NCI-H524 (cell line): ENCODE measurements at regions not wholly inside any gene's neighbourhood (a gene's known extent, or its start where the extent isn't known, plus 50 kb on each side); places are given as distances from the start of the nearest gene placed in this dataset.

Source experiments
- DNase-seq, 2 experiments: peaks; one replicate each; lab custom pipeline; 2025; lab: John Stamatoyannopoulos, UW

DNA sequence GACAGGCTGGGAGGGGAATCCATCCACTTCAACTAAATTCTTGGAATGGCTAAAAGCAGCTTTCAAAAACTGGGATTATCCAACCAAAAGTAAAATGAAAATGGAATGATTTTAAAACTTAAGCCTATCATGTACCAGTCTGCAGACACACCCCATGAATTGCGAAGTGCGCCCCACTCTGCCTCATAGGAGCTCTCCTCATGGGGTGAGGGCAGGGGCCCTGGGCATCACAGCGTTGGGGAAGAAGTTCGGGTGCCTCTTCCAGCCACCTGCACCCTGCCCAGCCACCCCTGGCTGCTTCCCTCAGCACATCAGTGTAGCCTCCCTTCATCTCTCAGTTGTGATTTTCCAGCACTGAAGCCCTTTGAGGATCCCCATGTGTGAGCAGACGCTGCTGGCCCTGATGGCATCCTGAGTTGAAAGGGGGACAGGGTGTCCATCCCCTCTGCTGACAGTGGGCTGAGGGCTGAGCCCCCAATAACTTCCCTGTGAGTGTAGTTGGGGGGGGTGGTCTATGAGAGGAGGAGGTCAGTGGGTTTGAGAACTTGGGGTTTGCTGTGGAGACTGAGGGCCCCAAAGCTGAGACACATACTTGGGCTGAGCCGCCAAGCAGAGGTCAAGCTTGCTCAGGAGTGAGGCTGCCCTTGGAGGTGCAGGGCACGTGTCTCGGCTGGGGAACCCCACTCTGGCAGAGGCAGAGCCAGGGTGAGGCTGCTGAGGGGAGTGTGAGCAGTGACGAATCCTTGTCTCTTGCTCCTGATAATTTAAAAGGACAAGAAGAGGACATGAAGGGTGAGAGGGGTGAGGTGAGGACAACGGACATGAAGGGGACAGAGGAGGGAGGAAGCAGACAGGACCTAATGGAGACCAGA is 542.1 kb downstream of the TCERG1L start:
- DNase-seq, result no peak

DNA sequence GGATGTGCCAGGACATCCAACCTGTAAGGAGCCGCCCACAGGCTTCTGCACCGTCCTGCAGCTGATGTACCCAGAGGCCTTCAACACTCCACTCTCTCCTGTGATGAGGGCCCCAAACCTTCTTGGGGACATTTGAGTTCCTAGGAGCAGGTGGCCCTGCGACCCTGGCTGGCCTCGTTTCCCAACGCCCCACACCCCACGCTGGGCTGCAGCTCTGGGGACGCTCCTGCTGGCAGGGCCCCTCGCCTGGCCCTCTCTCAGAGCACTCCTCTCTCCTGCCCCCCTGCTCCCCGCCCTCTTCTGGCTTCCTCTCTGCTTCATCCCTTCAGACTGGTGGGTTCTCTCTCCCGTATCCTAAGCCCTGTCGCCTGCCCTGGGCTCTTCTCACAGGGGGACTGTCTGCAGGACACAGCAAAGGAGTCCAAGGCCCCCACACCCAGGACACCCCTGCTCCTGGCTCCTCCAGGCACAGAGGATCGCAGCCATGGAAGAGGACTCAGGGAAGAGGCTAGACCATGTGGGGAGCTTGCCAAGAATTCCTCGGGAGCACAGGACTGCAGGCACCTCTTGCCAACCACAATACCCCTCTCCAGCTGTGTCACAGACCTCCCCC is 541.4 kb downstream of the TCERG1L start:
- no peak for DNase-seq

DNA sequence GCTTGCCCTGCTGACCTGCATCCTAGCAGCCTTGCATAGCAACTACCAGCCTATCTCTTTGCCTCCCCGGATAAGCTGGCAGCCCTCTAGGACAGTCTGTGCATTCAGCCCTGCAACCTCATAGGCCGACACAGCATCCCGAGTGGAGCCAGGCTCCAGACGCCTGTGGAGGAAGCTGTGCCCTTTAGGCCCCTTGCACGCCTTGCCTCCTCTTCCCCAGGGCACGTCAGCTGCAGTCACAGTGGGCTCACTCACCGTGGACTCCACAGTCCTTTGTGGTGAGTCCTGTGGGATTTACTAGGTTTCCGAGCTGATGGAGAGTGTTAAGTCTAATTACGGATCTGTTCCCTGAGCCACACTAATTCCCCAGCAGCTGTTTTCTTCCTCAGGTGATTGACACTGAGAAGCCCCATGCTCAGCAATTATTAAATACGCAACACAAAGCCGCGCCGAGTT is 540.0 kb downstream of the TCERG1L start:
- peak; percentile 0 to 59 for DNase-seq

DNA sequence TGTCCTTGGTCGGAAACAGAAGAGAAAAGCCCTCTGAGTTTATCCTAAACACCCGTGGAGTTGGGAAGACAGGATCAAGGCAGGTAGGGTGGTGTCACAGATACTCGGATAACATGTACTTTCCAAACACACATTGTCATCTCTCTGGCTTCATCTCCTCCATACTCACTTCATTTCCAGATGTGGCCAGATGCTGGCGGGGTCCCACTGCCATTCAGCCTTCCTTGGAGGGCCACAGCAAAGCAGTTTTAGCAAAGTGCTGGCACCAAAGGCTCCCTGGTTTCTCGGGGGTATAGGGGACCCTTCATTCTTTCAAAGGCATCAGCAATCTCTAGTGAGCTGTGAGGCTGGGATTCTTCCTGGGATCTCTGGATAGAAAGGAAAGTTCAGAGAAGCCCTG is 539.5 kb downstream of the TCERG1L start:
- DNase-seq, result no peak

DNA sequence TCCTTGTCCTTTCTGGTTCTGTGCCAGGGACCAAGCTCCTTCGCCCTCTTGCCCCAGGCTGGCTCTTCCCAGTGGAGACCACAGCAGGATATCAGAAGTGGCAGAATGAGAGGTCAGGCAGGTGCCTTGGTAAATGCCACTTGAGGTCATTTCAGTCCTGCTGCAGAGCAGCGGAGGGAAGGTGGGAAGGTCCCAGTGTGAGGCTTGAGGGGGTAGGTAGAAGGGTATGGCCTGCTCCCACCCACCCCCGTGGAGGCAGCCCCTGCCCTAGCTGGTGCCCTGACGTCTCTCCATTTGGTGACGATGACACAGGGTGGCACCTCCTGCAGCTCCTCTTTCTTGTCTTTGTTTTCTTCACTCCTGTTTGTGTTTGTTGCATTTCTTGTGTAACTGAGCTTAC is 538.8 kb downstream of the TCERG1L start:
- DNase-seq, result no peak

DNA sequence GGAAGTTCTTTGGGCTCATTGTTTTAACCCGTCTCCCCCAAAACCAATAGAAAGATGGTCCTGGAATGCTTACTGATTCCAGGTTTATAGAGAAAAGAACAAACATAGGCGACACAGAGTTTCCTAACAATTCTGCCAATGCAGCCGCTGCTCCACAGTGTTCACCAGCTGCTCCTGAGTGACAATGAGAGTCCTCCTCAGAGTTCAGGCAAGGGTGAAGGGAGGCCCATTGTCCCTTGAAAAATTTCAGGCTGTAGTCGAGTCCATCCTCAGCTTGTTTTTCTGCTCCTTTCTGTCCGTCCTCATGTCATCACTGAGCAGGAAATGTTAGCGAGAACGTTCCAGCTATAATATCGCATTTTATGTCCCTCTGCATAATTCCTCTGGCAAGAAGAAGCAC is 537.6 kb downstream of the TCERG1L start:
- DNase-seq, result no peak

DNA sequence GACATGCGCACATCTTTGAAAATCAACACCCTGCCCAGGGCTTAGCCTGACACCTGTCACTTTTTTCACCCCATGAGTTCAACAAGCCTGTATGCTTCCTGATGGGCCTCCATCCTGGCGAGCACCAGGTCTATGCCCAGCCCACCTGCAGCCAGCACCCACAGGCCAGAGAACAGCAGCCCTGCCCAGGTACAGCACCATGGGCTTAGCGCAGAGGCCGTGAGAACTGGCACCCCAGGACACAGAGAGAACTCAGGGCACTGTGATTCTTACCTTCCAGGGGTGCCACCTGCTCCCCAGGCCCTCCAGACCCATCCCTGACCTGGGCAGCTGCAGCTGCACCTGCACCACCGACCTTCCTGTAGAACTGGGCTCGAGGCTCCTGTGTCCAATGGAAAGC is 536.6 kb downstream of the TCERG1L start:
- no peak for DNase-seq

DNA sequence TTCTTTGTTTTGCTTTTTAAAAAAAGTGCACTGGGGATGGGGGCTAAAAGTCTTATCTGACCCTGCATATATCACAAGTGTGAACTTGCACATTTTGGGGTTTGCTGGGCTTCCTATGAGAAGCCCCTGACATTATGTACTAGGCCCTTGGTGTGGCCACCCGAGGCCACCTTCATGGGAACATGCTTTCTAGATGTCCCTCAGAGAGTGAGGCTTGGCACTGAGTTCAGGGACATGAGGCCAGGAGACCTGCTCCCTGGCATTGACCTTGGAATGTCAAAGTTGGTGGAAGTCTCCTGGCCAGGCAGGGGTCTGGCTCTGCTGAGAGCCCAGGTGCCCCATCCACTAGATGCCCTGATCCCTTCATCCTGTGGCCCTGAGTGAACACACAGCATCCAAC is 536.2 kb downstream of the TCERG1L start:
- no peak for DNase-seq

DNA sequence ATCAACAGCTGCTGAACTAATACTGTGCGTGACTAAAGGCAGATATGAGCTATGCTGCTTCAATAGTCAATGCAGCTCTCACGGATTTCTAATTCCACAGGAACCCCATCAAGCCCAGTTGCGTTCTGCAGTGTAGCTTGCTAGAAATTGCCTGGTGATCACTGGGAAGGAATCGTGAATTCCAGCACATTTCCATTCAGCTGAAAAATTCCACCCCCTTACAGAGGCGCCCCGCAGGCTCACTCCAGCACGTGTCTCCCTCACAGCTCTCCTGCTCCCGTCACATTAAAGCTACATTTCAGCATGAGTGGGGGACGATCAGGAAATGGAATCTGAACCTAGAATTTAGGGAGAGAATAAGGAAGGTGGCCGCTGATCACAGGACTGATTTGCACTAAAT is 534.8 kb downstream of the TCERG1L start:
- no peak for DNase-seq

DNA sequence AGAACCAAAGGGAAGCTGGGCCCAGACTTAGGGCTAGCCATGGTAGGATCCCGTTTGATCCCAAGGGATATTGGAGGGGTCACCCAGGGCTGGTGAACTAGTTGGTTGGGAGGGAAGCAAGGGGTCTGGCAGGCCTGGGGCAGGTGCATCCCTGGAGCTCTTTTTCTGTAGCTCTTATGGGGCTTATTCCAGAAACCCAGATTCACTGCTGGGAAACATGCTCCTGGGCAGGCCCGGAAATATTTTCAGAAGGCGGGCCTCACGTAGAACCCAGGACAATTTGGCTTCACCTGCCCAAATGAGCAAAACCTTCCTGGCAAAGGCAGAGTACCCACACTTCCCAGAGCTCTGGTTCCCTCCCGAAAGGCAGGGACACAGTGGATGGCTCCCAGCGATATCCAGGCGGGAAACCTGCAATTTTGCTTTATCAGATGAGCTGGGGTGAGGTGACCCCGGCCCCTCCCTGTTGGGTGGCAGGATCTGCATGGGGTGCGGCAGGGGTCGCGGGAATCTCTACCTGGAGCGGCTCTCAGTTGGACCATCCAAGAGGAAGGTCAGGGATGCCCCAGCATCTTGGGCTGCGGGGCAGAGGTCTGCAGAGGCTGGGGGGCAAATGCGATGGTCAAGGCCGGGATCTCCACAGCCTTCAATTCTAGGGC is 533.9 kb downstream of the TCERG1L start:
- DNase-seq, result no peak

DNA sequence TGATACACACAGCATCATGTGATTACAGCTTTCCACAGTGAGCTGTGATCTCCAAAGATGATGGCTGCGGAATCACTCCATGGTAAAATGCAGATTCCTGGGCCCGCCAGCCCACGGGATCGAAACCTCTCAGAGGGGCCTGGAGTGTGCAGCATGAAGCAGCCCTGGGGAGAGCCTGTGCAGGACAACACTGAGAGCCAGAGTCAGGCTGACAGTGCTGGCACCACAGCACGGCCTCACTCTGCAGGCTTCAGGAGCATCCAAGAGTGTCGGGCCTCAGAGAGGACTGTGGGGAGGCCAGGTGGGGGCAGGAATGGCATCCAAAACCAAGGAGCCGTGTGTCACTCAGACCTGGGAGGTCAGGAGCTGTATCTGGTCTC is 533.4 kb downstream of the TCERG1L start:
- DNase-seq, result no peak

DNA sequence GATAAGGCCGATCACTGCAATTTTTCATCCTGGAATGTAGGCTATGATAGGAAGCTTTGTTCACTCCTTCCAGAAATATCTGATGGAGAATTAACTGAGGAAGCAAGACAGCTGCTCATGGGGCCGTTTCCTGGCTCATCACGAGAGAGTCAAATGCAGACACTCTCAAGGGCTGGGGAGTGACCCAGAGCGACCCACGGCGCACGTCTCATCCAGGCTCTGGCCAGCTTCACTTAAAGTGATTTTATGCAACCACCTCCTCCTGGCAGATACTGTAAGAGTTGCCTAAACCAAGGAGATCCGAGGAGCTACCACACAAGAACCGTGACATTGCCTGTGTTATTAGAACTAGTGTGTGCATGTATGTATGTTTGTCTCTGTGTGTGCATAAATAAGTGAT is 530.8 kb downstream of the TCERG1L start:
- no peak for DNase-seq

DNA sequence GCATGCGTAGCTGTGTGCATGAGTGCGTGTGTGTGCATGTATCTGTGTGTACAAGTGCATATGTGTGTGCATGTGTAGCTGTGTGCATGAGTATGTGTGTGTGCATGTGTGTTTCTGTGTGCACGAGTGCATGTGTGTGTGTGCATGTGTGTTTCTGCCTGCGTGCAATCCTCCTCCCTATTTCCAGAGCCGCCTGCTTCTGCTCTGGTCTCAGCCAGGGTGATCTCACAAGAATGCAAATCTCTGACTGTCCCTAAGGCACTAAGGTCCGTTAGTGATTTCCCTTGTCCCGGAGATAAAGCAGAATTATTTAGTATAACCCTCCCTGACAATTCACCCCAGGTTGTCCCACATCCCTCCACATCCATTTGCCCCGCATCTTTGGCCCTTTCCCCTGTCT is 530.3 kb downstream of the TCERG1L start:
- DNase-seq, result no peak

DNA sequence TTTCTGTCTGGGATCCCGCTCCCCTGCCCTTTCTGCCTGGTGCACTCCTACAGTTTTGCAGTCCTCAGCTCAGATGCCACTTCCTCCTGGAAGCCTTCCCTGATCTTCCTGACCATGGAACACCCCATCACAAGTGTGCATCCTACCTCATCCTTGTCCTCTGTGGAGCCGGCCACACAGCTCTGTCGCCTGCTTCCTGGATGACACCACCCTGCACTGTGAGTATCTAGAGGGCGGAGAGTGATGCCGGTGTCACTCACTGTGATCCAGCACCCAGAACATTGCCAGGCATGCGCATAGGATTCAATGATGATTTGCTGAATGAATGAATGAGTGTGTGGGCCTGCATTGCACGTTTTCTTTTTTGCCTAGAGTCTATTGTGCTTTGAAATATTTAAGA is 529.9 kb downstream of the TCERG1L start:
- no peak for DNase-seq

DNA sequence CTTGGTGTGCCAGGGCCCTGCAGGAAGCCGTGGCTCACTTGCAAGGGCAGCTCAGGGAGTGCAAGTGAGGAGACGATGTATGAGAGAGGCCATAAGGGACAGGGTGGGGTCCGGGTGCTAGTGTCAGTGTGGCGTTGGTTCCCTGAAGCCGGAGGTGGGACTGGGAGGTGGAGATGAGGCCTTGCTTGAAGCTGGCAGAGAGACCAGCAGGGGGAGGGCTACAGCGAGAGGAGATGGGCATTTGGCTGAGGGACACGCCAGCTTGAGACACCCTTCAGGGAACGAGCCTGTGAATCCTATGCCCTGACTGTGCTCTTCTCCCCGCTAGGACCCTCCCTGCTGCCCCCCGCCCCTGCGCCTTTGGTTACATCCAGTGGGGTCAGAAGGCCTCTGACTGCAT is 529.1 kb downstream of the TCERG1L start:
- DNase-seq, result peak in 1 of 2 experiments; percentile 11

DNA sequence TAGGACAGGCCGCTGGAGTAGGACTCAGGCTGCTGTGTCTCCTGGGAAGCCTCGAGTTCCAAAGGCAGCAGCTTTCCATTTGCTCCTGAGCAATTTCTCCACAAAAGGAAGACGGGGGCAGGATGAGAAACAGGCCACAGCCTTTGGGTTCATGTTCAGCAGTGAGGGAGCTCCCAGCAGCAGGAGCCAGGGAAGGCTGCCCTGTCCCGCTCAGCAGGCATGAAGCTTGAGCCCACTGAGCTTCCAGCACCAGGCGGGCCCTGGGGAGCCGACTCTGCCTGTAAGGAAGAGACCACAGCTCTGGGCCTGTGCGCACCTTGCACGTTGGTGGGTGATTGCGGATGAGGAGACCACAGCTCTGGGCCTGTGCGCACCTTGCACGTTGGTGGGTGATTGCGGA is 527.2 kb downstream of the TCERG1L start:
- no peak for DNase-seq

DNA sequence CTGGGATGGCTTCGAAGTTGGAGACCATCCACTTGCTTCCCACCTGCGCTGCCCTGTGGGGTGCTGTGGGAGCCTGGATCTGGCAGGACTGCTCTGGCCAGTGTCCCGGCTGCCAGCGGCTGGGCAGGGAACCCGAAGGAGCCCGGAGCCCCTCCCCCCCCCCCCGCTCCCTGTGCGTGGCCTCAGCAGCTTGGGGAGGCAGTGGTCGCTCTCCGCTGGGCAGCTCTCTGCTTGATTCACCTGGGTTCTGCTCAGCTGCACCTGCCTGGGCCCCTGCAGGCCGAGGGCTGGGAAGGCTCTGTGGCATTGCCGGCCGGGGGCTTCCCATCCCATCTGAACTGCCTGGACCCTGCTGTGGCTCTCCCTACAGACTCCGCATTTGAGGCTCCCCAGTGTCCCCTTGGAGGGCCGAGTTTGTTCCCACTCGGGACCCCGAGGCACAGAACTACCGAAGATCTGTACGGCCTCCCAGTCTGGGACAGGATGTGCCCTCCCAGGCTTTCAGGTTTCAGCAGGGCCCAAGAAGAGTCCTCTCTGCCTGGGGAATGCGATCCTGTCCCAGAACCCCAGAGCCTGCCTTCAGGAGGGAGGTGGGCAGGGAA is 525.1 kb downstream of the TCERG1L start:
- no peak for DNase-seq

DNA sequence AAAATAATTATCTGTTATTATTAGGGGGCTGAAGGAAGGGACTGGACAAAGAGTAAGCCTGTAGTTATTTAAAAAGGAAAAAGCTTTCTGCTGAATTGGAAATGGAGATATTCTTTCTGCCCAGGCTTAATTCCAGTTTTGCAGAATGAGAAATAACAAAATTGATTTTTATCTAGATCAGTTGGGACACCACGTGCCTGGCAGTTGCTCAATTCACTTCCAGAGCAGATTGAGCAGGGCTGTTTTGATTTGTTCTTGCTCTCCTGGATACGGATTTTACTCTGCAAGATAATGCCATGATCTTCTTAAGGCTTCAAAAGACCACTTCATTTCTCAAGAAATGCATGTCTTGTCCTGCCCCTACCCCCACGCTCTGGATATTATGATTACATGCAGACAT is 524.3 kb downstream of the TCERG1L start:
- no peak for DNase-seq

DNA sequence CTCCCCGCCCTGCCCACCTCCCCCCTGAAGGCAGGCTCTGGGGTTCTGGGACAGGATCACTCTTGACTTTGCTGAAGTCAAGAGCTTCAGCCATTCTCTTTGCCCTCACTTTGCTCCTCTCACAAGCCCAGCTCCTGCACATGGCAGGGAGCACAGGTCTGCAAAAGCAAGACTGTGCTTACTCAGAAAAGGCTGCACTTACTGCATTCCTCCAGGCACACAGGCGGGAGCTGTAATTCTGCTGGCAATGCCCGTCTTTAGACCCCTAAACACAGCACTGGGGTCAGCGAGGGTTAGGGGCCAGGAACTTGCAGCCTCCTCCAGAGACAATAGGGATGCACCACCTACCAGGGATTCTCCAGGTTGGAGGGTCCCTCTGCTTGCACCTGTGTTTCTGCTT is 523.7 kb downstream of the TCERG1L start:
- DNase-seq, result no peak

DNA sequence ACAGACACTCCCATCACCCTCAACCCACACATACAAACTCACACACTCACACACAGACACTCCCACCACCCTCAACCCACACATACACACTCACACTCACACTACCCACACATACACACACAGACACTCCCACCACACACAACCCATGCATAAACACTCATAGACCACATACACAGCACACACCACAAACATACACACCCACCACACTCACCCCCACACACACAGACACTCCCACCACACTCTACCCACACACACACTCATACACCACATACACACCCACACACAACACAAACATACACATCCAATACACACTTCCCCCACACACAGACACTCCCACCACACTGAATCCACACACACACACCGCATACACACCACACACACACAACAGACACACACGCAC is 521.2 kb downstream of the TCERG1L start:
- DNase-seq, result no peak

DNA sequence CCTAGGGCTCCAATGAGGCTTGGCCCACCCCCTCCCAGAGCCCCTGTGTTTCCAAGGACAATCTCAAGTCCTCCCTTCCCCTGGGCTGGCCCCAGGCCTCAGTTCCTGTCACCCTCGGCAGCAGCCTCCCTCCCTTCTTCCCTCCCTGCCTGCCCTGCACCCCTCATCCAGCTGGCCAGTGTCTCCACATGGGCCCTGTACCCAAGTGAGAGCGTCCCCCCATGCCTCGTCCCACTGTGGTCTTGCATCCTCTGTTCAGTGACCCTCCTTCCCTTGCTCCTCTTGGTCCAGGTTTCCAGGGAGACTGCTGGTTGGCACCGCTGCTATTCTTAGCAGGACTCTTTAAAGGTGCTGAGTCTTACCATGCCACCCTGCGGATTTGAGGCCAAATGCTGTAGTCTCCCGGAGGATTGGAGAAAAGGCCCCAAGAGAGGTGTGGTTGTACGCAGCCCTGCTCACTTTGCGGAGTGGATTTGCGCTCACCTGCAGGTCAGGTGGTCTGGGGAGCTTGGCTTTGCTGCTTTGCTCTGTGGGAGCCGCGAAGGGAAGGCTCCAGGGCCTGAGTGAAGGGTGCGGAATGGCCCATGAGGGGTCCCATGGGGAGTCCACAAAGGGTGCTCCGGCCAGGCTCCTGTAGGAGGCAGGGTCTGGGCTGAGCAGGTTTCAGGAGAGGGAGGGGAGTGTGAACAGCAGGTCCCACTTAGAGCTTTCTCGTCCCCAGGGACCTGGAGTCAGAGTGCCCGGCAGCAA is 519.2 kb downstream of the TCERG1L start:
- no peak for DNase-seq

DNA sequence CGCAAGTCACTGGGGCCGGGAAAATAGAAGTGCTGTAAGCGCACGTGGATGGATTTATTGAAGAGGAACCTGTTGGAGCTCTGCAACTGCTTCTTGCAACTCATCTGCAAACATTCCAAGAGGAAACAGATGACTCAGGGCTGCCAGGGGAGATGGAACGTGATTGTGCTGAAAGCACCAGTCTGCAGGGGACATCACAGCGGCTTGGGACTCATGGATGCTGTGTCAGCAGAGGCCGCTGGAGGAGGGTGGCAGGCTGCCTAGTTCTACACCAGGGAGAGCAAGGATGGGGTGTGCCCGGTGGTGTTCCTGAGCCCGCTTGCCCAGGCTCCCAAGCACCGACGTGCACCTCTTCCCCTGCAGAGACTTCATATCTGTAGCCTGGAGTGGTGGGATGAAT is 515.7 kb downstream of the TCERG1L start:
- DNase-seq, result no peak
